Stimulated activated naive B cell treated with anti-CD40 and anti-IgM and Interleukin-4, amounts not matched to agents 10 μg/mL and 1 μg/mL and 100 μg/mL, for 72 hours (primary cell): ENCODE measurements at regions not wholly inside any gene's neighbourhood (a gene's known extent, or its start where the extent isn't known, plus 50 kb on each side); places are given as distances from the start of the nearest gene placed in this dataset.

Experiments
- ATAC-seq, 2 donors: fragments of 150-1000 bp; cut with Tn5 transposase; replicated peaks; 2 replicates each; pipeline ENCODE4 v1.10.0; 2021; ENCODE audit warnings: moderate library complexity in 1 of 2
- DNase-seq: peaks from one replicate; pipeline ENCODE4 v3.0.0; 2021
- H3K27ac Mint-ChIP-seq: one replicate; pipeline ENCODE4 v1.8.0; 2022; ENCODE audit warnings: mild to moderate bottlenecking, mixed read lengths
- H3K27me3 Mint-ChIP-seq, 2 donors: one replicate each; pipeline ENCODE4 v1.8.0; 2022; ENCODE audit warnings: mixed read lengths in 2 of 2
- H3K36me3 Mint-ChIP-seq, 2 donors: one replicate each; pipeline ENCODE4 v1.8.0; 2022; ENCODE audit warnings: mixed read lengths in 2 of 2, mild to moderate bottlenecking in 1 of 2
- H3K4me1 Mint-ChIP-seq, 2 donors: one replicate each; pipeline ENCODE4 v1.8.0; 2022; ENCODE audit warnings: mixed read lengths in 2 of 2, mild to moderate bottlenecking in 1 of 2
- H3K4me3 Mint-ChIP-seq, 2 donors: one replicate each; pipeline ENCODE4 v1.8.0; 2022; ENCODE audit warnings: mild to moderate bottlenecking in 2 of 2, mixed read lengths in 2 of 2, moderate library complexity in 1 of 2
- H3K9me3 Mint-ChIP-seq, 2 donors: one replicate each; pipeline ENCODE4 v1.8.0; 2022; ENCODE audit warnings: mixed read lengths in 2 of 2, mild to moderate bottlenecking in 1 of 2

DNA sequence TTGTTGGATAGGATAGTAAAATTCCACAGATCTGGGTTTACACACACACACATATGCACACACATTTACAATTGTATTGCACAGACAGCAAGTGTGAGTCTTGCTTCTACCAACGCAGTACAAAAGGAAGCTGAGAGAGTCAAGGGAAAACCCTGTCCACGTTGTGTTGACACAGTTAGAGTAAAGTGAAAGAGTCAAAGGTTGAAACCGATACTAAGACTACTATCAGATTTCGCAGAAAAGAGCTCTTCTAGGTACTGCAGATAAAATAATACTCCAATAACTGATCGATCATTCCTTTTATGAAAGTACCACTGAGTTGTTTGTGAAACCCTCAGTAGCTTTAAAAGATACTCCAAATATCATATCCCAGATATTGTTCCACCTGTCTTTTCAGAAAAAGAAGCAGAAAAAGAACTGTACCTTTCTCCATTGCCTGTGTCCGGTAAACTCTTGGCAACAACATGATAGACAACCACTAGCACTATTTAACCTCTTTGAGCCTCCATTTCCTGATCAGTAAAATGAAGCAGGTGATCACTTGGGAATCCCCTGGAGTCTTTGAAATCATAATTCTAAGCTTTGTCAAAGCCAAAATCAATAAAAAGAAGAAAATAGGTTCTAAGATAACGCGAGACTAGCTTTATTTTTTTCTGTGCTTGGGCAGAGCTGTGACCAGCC is 224.6 kb upstream of the FOXN3 start:
- DNase-seq, result no peak
- peaks cover 3 to 6% of the 10 kb centered on the region in 2 donors for H3K36me3 Mint-ChIP-seq
- H3K9me3 Mint-ChIP-seq, result peaks cover 5 to 8% of the 10 kb centered on the region in 2 donors
- peaks cover 8 to 38% of the 10 kb centered on the region in 2 donors for H3K4me1 Mint-ChIP-seq
- peak overlapping the region; percentile 51 for H3K27ac Mint-ChIP-seq
- H3K4me3 Mint-ChIP-seq, result peak overlapping the region; percentile 21 to 28
- peak; percentile 99 for ATAC-seq
- H3K27me3 Mint-ChIP-seq, result no peaks in the 10 kb centered on the region

- ATAC-seq, result no peak
- Mint-ChIP-seq H3K4me3 (no peak overlapping the region), H3K36me3 (peaks cover 3 to 4% of the 10 kb centered on the region in 2 donors), H3K27me3 (no peaks in the 10 kb centered on the region), H3K27ac (peak overlapping the region; percentile 56), H3K9me3 (peaks cover 5 to 10% of the 10 kb centered on the region in 2 donors), H3K4me1 (peaks cover 8 to 30% of the 10 kb centered on the region in 2 donors)
- DNase-seq, result no peak
Measured at GRCh38 chr14:89640141-89640540, 223.1 kb upstream of the FOXN3 start.

GRCh38 chr14:89639687-89640086 is 222.7 kb upstream of the FOXN3 start:
- Mint-ChIP-seq H3K27me3 (no peaks in the 10 kb centered on the region), H3K4me3 (no peak overlapping the region), H3K36me3 (peaks cover 3 to 4% of the 10 kb centered on the region in 2 donors), H3K4me1 (peaks cover 8 to 30% of the 10 kb centered on the region in 2 donors), H3K27ac (peak overlapping the region; percentile 56), H3K9me3 (peaks cover 5 to 10% of the 10 kb centered on the region in 2 donors)
- ATAC-seq (no peak), DNase-seq (no peak)

- H3K27ac Mint-ChIP-seq, result no peak overlapping the region
- DNase-seq (no peak), ATAC-seq (no peak)
- H3K9me3 Mint-ChIP-seq, result peaks cover 5 to 10% of the 10 kb centered on the region in 2 donors
- no peaks in the 10 kb centered on the region for H3K27me3 Mint-ChIP-seq
- peaks cover 3 to 4% of the 10 kb centered on the region in 2 donors for H3K36me3 Mint-ChIP-seq
- no peak overlapping the region for H3K4me3 Mint-ChIP-seq
- peaks cover 8 to 30% of the 10 kb centered on the region in 2 donors for H3K4me1 Mint-ChIP-seq
Measured at GRCh38 chr14:89638891-89639290, 221.9 kb upstream of the FOXN3 start.

GRCh38 chr14:89637581-89637980 is 220.5 kb upstream of the FOXN3 start:
- ATAC-seq (no peak), DNase-seq (no peak)
- peaks cover 12 to 36% of the 10 kb centered on the region in 2 donors for H3K4me1 Mint-ChIP-seq
- peaks cover 5 to 10% of the 10 kb centered on the region in 2 donors for H3K9me3 Mint-ChIP-seq
- no peak overlapping the region for H3K27ac Mint-ChIP-seq
- no peak overlapping the region for H3K4me3 Mint-ChIP-seq
- H3K27me3 Mint-ChIP-seq, result no peaks in the 10 kb centered on the region
- peaks cover 3 to 7% of the 10 kb centered on the region in 2 donors for H3K36me3 Mint-ChIP-seq

GRCh38 chr14:89635615-89636014 is 218.6 kb upstream of the FOXN3 start:
- Mint-ChIP-seq H3K36me3 (peaks cover 3 to 7% of the 10 kb centered on the region in 2 donors), H3K27ac (no peak overlapping the region), H3K4me1 (peaks cover 8 to 30% of the 10 kb centered on the region in 2 donors), H3K4me3 (no peak overlapping the region), H3K9me3 (peaks cover 5 to 10% of the 10 kb centered on the region in 2 donors), H3K27me3 (no peaks in the 10 kb centered on the region)
- no peak for DNase-seq
- ATAC-seq, result no peak

- Mint-ChIP-seq H3K4me3 (no peak overlapping the region), H3K27ac (no peak overlapping the region), H3K4me1 (peaks cover 15 to 35% of the 10 kb centered on the region in 2 donors), H3K27me3 (no peaks in the 10 kb centered on the region), H3K36me3 (peaks cover under 1 to 4% of the 10 kb centered on the region in 2 donors), H3K9me3 (peaks cover 2 to 3% of the 10 kb centered on the region in 2 donors)
- no peak for DNase-seq
- no peak for ATAC-seq
Measured at GRCh38 chr14:89634037-89634436, 217.0 kb upstream of the FOXN3 start.

- no peak for ATAC-seq
- H3K36me3 Mint-ChIP-seq, result peaks cover 5 to 16% of the 10 kb centered on the region in 2 donors
- H3K4me1 Mint-ChIP-seq, result peaks cover 35 to 60% of the 10 kb centered on the region in 2 donors
- no peak overlapping the region for H3K27ac Mint-ChIP-seq
- no peaks in the 10 kb centered on the region for H3K27me3 Mint-ChIP-seq
- no peak overlapping the region for H3K4me3 Mint-ChIP-seq
- no peak for DNase-seq
- H3K9me3 Mint-ChIP-seq, result peaks cover 7 to 10% of the 10 kb centered on the region in 2 donors
Measured at GRCh38 chr14:89630101-89630829, 213.2 kb upstream of the FOXN3 start.

GRCh38 chr14:89629383-89629782 is 212.3 kb upstream of the FOXN3 start:
- Mint-ChIP-seq H3K4me3 (peak overlapping the region in 1 of 2 donors; percentile 25), H3K9me3 (peaks cover 10 to 11% of the 10 kb centered on the region in 2 donors)

GRCh38 chr14:89628521-89628920 is 211.5 kb upstream of the FOXN3 start:
- Mint-ChIP-seq H3K36me3 (peaks cover 9 to 18% of the 10 kb centered on the region in 2 donors), H3K27ac (no peak overlapping the region), H3K27me3 (no peaks in the 10 kb centered on the region), H3K4me3 (no peak overlapping the region), H3K9me3 (peaks cover 10 to 11% of the 10 kb centered on the region in 2 donors), H3K4me1 (peaks cover 36 to 67% of the 10 kb centered on the region in 2 donors)
- no peak for ATAC-seq
- DNase-seq, result no peak

More at GRCh38 chr14:89629383-89629782, 212.3 kb upstream of the FOXN3 start:
- Mint-ChIP-seq H3K27me3 (no peaks in the 10 kb centered on the region), H3K4me1 (peaks cover 36 to 67% of the 10 kb centered on the region in 2 donors), H3K27ac (peak overlapping the region; percentile 42), H3K36me3 (peaks cover 9 to 18% of the 10 kb centered on the region in 2 donors)
- DNase-seq (no peak), ATAC-seq (peak in 1 of 2 donors; percentile 21)

GRCh38 chr14:89626233-89626806 is 209.3 kb upstream of the FOXN3 start:
- H3K27ac Mint-ChIP-seq, result peak overlapping the region; percentile 94
- peaks cover 10 to 11% of the 10 kb centered on the region in 2 donors for H3K9me3 Mint-ChIP-seq
- H3K36me3 Mint-ChIP-seq, result peaks cover 9 to 15% of the 10 kb centered on the region in 2 donors
- no peaks in the 10 kb centered on the region for H3K27me3 Mint-ChIP-seq
- H3K4me3 Mint-ChIP-seq, result peak overlapping the region in 1 of 2 donors; percentile 11
- ATAC-seq (peak; percentile 66 to 67), DNase-seq (peak; percentile 26)
- peaks cover 45 to 74% of the 10 kb centered on the region in 2 donors for H3K4me1 Mint-ChIP-seq

DNA sequence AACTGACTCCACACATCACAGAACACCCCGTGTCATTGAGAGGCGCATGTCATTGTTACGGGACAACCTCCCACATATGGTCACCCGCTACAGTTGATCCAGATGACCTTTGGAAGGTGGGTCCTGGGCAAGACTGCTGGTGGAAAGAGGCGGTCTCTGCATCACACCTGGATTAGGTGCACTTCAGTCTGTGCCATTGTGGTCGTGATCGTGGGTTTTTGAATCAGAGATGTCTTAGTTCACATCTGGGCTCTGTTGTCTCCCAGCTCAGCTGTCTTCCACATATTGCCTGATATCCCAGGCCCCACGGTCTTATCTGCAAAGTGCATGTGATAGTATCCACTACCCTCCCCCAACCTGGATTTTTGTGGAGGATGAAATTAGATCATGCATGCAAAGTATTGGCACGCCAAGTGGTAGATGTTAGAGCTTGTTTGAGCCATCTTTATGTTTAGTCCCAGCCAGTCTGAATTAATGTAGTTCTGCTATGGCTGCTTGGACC is 208.7 kb upstream of the FOXN3 start:
- Mint-ChIP-seq H3K9me3 (peaks cover 10 to 11% of the 10 kb centered on the region in 2 donors), H3K27me3 (no peaks in the 10 kb centered on the region), H3K4me1 (peaks cover 51 to 77% of the 10 kb centered on the region in 2 donors), H3K27ac (peak overlapping the region; percentile 94), H3K4me3 (no peak overlapping the region), H3K36me3 (peaks cover 9 to 15% of the 10 kb centered on the region in 2 donors)
- ATAC-seq (no peak), DNase-seq (no peak)

DNA sequence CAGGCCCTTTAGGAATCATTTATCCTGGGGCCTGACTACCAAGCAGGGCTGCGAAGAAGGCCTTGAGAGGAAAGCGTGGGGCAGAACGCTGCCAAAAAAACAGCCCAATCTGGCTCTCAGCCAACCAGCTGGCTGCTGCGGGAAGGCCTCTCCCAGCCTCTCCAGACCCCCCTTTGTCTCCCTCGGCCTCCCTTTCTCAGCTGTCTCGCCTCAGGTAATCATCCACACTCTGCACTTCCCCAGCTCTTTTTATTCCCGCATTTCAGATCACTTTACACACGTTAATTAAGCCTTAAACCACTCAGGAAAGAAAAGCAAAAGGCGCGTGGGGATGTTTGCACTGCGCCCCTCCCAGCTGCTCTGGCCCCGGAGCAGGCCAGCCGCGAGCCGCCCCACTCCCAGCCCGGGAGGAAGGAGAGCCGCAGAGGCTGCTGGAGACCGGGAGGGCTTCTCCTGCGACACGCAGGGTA is 208.2 kb upstream of the FOXN3 start:
- Mint-ChIP-seq H3K9me3 (peaks cover 10 to 11% of the 10 kb centered on the region in 2 donors), H3K4me3 (no peak overlapping the region), H3K27ac (peak overlapping the region; percentile 93), H3K27me3 (no peaks in the 10 kb centered on the region), H3K4me1 (peaks cover 55 to 77% of the 10 kb centered on the region in 2 donors), H3K36me3 (peaks cover 9 to 15% of the 10 kb centered on the region in 2 donors)
- no peak for ATAC-seq
- no peak for DNase-seq
